Loucy (cell line): ENCODE measurements at regions not wholly inside any gene's neighbourhood (a gene's known extent, or its start where the extent isn't known, plus 50 kb on each side); places are given as distances from the start of the nearest gene placed in this dataset.

ENCODE experiments used
- H2AFZ ChIP-seq: fragments of 200-600 bp; sonication (generic); 2 replicates; pipeline ENCODE4 v1.6.0; 2016; ENCODE audit warnings: antibody characterized with exemption, mild to moderate bottlenecking, low read length, moderate library complexity
- H3F3A ChIP-seq: fragments of 200-600 bp; 2 replicates; pipeline ENCODE4 v1.6.0; 2016; ENCODE audit warnings: antibody characterized with exemption, low read depth, mild to moderate bottlenecking
- H3K27me3 ChIP-seq: fragments of 200-600 bp; sonication (generic); 2 replicates; pipeline ENCODE4 v1.6.1; 2014; ENCODE audit warnings: low read length, mild to moderate bottlenecking; ENCODE audit not compliant: insufficient read depth, poor library complexity, severe bottlenecking
- H3K36me3 ChIP-seq: fragments of 200-600 bp; sonication (generic); 2 replicates; pipeline ENCODE4 v1.6.1; 2016; ENCODE audit warnings: low read length; ENCODE audit not compliant: insufficient read depth
- H3K4me1 ChIP-seq: fragments of 200-600 bp; sonication (generic); 2 replicates; pipeline ENCODE4 v1.5.1; 2014; ENCODE audit warnings: low read length, mild to moderate bottlenecking; ENCODE audit not compliant: insufficient read depth, poor library complexity, severe bottlenecking
- H3K4me2 ChIP-seq: fragments of 200-600 bp; sonication (generic); 2 replicates; pipeline ENCODE4 v1.6.0; 2014; ENCODE audit warnings: antibody characterized with exemption, low read length, low read depth, mild to moderate bottlenecking; ENCODE audit not compliant: poor library complexity, severe bottlenecking
- H3K4me3 ChIP-seq: fragments of 200-600 bp; sonication (generic); 2 replicates; pipeline ENCODE4 v1.5.1; 2014; ENCODE audit warnings: low read length, mild to moderate bottlenecking, mixed read lengths; ENCODE audit not compliant: poor library complexity, severe bottlenecking
- H3K79me2 ChIP-seq: fragments of 200-600 bp; sonication (generic); 2 replicates; pipeline ENCODE4 v1.6.1; 2014; ENCODE audit warnings: low read length; ENCODE audit not compliant: insufficient read depth
- H3K9ac ChIP-seq: fragments of 200-600 bp; sonication (generic); 2 replicates; pipeline ENCODE4 v1.6.0; 2014; ENCODE audit warnings: mild to moderate bottlenecking, low read depth, low read length, moderate library complexity; ENCODE audit not compliant: poor library complexity, severe bottlenecking
- H3K9me2 ChIP-seq: fragments of 200-600 bp; sonication (generic); replicated peaks from 2 replicates; pipeline ENCODE4 v1.6.1; 2016; ENCODE audit warnings: low read depth, low read length, mixed read lengths
- H3K9me3 ChIP-seq: fragments of 200-600 bp; sonication (generic); 2 replicates; pipeline ENCODE4 v1.6.1; 2014; ENCODE audit warnings: mild to moderate bottlenecking, antibody characterized with exemption, low read length, low read depth; ENCODE audit not compliant: insufficient read depth
- H4K20me1 ChIP-seq: fragments of 200-600 bp; sonication (generic); 2 replicates; pipeline ENCODE4 v1.6.0; 2014; ENCODE audit warnings: antibody characterized with exemption, low read length, mild to moderate bottlenecking; ENCODE audit not compliant: insufficient read depth, poor library complexity, severe bottlenecking
- CTCF ChIP-seq: fragments of 200-600 bp; sonication (generic); conservative IDR thresholded peaks from 2 replicates; pipeline ENCODE4 v1.5.1; 2014; ENCODE audit warnings: mild to moderate bottlenecking, antibody characterized with exemption, low read length
- EZH2phosphoT487 ChIP-seq: fragments of 200-600 bp; IDR thresholded peaks from 2 replicates; pipeline ENCODE4 v1.6.1; 2018; ENCODE audit warnings: antibody characterized with exemption, mild to moderate bottlenecking, moderate library complexity, borderline replicate concordance

GRCh38 chr3:27824312-27825200, 102.4 kb upstream of the EOMES start:
- no peak overlapping the region for H3K4me3 ChIP-seq
- no peaks in the 10 kb centered on the region for H3F3A ChIP-seq
- H3K9ac ChIP-seq = no peak overlapping the region
- TF ChIP-seq EZH2phosphoT487 (no peak), CTCF (no peak)
- H4K20me1 ChIP-seq = no peaks in the 10 kb centered on the region
- no peaks in the 10 kb centered on the region for H3K4me1 ChIP-seq
- no peaks in the 10 kb centered on the region for H3K27me3 ChIP-seq
- H3K9me3 ChIP-seq = no peaks in the 10 kb centered on the region
- H2AFZ ChIP-seq = no peak overlapping the region
- H3K4me2 ChIP-seq = no peak overlapping the region
- H3K79me2 ChIP-seq = no peaks in the 10 kb centered on the region
- H3K9me2 ChIP-seq = no peaks in the 10 kb centered on the region
- no peaks in the 10 kb centered on the region for H3K36me3 ChIP-seq

- Histone ChIP-seq H3K4me2 (no peak overlapping the region), H3K27me3 (no peaks in the 10 kb centered on the region), H3K9me2 (no peaks in the 10 kb centered on the region), H3K79me2 (no peaks in the 10 kb centered on the region), H3K9me3 (no peaks in the 10 kb centered on the region), H2AFZ (no peak overlapping the region), H3K4me3 (no peak overlapping the region), H3K4me1 (no peaks in the 10 kb centered on the region), H3F3A (no peaks in the 10 kb centered on the region), H3K36me3 (no peaks in the 10 kb centered on the region), H4K20me1 (no peaks in the 10 kb centered on the region), H3K9ac (no peak overlapping the region)
- TF ChIP-seq CTCF (no peak), EZH2phosphoT487 (no peak)
Measured at GRCh38 chr3:27826448-27826847, 104.3 kb upstream of the EOMES start.

GRCh38 chr3:27827041-27827440, 104.9 kb upstream of the EOMES start:
- Histone ChIP-seq H3K4me1 (no peaks in the 10 kb centered on the region), H3K79me2 (no peaks in the 10 kb centered on the region), H3K9ac (no peak overlapping the region), H3K27me3 (no peaks in the 10 kb centered on the region), H3K9me3 (no peaks in the 10 kb centered on the region), H3K36me3 (no peaks in the 10 kb centered on the region), H3K9me2 (no peaks in the 10 kb centered on the region), H4K20me1 (no peaks in the 10 kb centered on the region), H3F3A (no peaks in the 10 kb centered on the region), H2AFZ (no peak overlapping the region), H3K4me3 (no peak overlapping the region), H3K4me2 (no peak overlapping the region)
- TF ChIP-seq EZH2phosphoT487 = no peak
- peak; percentile 67 for TF ChIP-seq CTCF
